ENCODE measurements at regions not wholly inside any gene's neighbourhood (a gene's known extent, or its start where the extent isn't known, plus 50 kb on each side); places are given as distances from the start of the nearest gene placed in this dataset.

DNA sequence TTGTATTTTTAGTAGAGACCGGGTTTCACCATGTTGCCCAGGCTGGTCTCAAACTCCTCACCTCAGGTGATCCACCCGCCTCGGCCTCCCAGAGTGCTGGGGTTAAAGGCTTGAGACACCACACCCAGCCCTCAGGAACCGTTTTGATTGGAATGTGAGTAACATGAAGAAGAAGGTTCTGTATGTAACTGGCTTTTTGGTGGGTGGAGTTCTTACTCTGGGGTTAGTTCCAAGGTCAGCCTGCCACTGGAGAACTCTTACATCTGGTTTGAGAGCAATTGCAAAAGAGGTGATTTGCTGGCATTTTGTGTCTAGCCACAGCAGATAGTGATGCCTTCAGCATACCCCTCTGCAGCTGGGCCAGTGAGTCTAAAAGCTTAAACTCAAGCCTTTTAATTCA, 457.8 kb upstream of the VSTM2A start:
- Histone ChIP-seq H4K20me1 (ENCODE audit: insufficient read depth, low read length) (no peaks in the 10 kb centered on the region), H3K9me2 (replicated peaks; ENCODE audit: insufficient read depth, low read length) (no peaks in the 10 kb centered on the region), H2AFZ (ENCODE audit: low read length) (no peak overlapping the region), H3K27me3 (replicated peaks; ENCODE audit: insufficient read depth, low read length) (no peaks in the 10 kb centered on the region), H3K9ac (ENCODE audit: low read length) (no peak overlapping the region), H3K4me2 (ENCODE audit: low read depth, low read length) (no peak overlapping the region), H3K4me3 (ENCODE audit: low read length) (no peak overlapping the region), H3K9me3 (replicated peaks; ENCODE audit: insufficient read depth, low read length) (no peaks in the 10 kb centered on the region), H3K27ac (ENCODE audit: low read length) (no peak overlapping the region), H3F3A (ENCODE audit: insufficient read depth, low read length) (no peaks in the 10 kb centered on the region), H3K36me3 (replicated peaks; ENCODE audit: insufficient read depth, low read length) (no peaks in the 10 kb centered on the region), H3K79me2 (ENCODE audit: low read length) (no peaks in the 10 kb centered on the region), H3K4me1 (ENCODE audit: low read length) (no peaks in the 10 kb centered on the region)
- TF ChIP-seq, protein P1, sequence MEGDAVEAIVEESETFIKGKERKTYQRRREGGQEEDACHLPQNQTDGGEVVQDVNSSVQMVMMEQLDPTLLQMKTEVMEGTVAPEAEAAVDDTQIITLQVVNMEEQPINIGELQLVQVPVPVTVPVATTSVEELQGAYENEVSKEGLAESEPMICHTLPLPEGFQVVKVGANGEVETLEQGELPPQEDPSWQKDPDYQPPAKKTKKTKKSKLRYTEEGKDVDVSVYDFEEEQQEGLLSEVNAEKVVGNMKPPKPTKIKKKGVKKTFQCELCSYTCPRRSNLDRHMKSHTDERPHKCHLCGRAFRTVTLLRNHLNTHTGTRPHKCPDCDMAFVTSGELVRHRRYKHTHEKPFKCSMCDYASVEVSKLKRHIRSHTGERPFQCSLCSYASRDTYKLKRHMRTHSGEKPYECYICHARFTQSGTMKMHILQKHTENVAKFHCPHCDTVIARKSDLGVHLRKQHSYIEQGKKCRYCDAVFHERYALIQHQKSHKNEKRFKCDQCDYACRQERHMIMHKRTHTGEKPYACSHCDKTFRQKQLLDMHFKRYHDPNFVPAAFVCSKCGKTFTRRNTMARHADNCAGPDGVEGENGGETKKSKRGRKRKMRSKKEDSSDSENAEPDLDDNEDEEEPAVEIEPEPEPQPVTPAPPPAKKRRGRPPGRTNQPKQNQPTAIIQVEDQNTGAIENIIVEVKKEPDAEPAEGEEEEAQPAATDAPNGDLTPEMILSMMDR (IDR thresholded peaks at IDR 0.05; ENCODE audit: low read length): no peak
- TF ChIP-seq EZH2phosphoT487 (IDR thresholded peaks at IDR 0.05; ENCODE audit: low read length) (no peak), EZH2 (optimal IDR thresholded peaks at IDR 0.05; ENCODE audit: low read depth, low read length) (no peak)
- DNase-seq: no peak

- Histone ChIP-seq H3F3A (ENCODE audit: insufficient read depth, low read length) (no peaks in the 10 kb centered on the region), H3K9me2 (replicated peaks; ENCODE audit: insufficient read depth, low read length) (no peaks in the 10 kb centered on the region), H3K27ac (ENCODE audit: low read length) (no peak overlapping the region), H3K27me3 (replicated peaks; ENCODE audit: insufficient read depth, low read length) (no peaks in the 10 kb centered on the region), H3K4me2 (ENCODE audit: low read depth, low read length) (no peak overlapping the region), H3K4me1 (ENCODE audit: low read length) (no peaks in the 10 kb centered on the region), H3K79me2 (ENCODE audit: low read length) (no peaks in the 10 kb centered on the region), H3K4me3 (ENCODE audit: low read length) (no peak overlapping the region), H3K36me3 (replicated peaks; ENCODE audit: insufficient read depth, low read length) (no peaks in the 10 kb centered on the region), H3K9ac (ENCODE audit: low read length) (no peak overlapping the region), H2AFZ (ENCODE audit: low read length) (no peak overlapping the region), H4K20me1 (ENCODE audit: insufficient read depth, low read length) (no peaks in the 10 kb centered on the region), H3K9me3 (replicated peaks; ENCODE audit: insufficient read depth, low read length) (0 out of 2 replicates have a peak, but pooled peaks cover 3% of the 10 kb centered on the region)
- DNase-seq: no peak
- TF ChIP-seq, protein P1 (IDR thresholded peaks at IDR 0.05; ENCODE audit: low read length): no peak
- TF ChIP-seq EZH2phosphoT487 (IDR thresholded peaks at IDR 0.05; ENCODE audit: low read length) (no peak), EZH2 (optimal IDR thresholded peaks at IDR 0.05; ENCODE audit: low read depth, low read length) (no peak)
Observed at GRCh38 chr7:54090652-54091213, 451.4 kb upstream of the VSTM2A start.

- no peaks in the 10 kb centered on the region for H4K20me1 ChIP-seq (ENCODE audit: insufficient read depth, low read length)
- no peaks in the 10 kb centered on the region for H3K4me1 ChIP-seq (ENCODE audit: low read length)
- no peaks in the 10 kb centered on the region for H3K9me2 ChIP-seq (replicated peaks; ENCODE audit: insufficient read depth, low read length)
- no peak overlapping the region for H3K4me3 ChIP-seq (ENCODE audit: low read length)
- H3K9me3 ChIP-seq (replicated peaks; ENCODE audit: insufficient read depth, low read length): 0 out of 2 replicates have a peak, but pooled peaks cover 3% of the 10 kb centered on the region
- H3K36me3 ChIP-seq (replicated peaks; ENCODE audit: insufficient read depth, low read length): no peaks in the 10 kb centered on the region
- no peak overlapping the region for H2AFZ ChIP-seq (ENCODE audit: low read length)
- no peak overlapping the region for H3K9ac ChIP-seq (ENCODE audit: low read length)
- no peak for TF ChIP-seq EZH2phosphoT487 (IDR thresholded peaks at IDR 0.05; ENCODE audit: low read length)
- no peak for TF ChIP-seq EZH2 (optimal IDR thresholded peaks at IDR 0.05; ENCODE audit: low read depth, low read length)
- TF ChIP-seq, protein P1 (IDR thresholded peaks at IDR 0.05; ENCODE audit: low read length): no peak
- H3K4me2 ChIP-seq (ENCODE audit: low read depth, low read length): no peak overlapping the region
- no peaks in the 10 kb centered on the region for H3F3A ChIP-seq (ENCODE audit: insufficient read depth, low read length)
- peak; percentile 7 for DNase-seq
- H3K79me2 ChIP-seq (ENCODE audit: low read length): no peaks in the 10 kb centered on the region
- no peak overlapping the region for H3K27ac ChIP-seq (ENCODE audit: low read length)
- no peaks in the 10 kb centered on the region for H3K27me3 ChIP-seq (replicated peaks; ENCODE audit: insufficient read depth, low read length)
Observed at GRCh38 chr7:54091322-54091721, 450.9 kb upstream of the VSTM2A start.

Data from MM.1S (cell line).